ENCODE measurements at regions not wholly inside any gene's neighbourhood (a gene's known extent, or its start where the extent isn't known, plus 50 kb on each side); places are given as distances from the start of the nearest gene placed in this dataset.

DNA sequence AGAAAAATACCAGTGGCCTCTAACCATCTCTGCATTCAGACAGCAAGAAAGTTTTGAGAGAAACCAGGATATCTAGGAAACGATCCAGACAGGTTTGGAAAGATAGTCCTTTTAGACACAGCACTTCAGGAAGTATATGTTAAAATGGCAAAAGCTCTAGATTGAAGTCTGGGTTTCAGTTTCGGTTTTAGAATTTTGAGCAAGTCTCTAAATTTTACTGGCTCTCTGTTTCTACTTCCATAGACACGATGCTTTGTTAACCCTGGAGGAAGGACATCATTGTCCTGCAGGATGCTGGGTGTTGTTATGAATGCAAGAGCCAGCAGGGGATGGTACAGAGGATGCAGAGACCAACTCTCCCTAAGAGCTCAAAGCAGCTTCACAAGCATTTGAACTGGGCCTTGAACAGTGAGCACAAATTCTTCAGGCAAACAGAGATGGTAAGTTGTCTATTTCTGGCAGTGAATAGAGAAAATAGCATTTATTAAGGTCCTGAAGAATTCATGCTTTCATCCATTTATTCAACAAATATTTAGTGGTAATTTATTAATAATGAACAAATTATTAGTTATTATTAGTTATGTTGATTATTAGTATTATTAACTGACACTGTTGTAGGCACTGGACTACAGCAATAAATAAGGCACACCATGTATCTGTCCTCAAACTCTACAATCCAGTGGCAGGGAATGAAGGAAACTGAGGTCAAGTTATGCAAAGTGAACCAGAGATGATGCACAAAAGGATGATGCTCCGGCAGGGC lies 152.7 kb upstream of the NRP1 start:
- H3K4me1 ChIP-seq (ENCODE audit: control insufficient read depth, extremely low read depth, insufficient read depth, low read length) = no peaks in the 10 kb centered on the region
- TF ChIP-seq, protein P1, sequence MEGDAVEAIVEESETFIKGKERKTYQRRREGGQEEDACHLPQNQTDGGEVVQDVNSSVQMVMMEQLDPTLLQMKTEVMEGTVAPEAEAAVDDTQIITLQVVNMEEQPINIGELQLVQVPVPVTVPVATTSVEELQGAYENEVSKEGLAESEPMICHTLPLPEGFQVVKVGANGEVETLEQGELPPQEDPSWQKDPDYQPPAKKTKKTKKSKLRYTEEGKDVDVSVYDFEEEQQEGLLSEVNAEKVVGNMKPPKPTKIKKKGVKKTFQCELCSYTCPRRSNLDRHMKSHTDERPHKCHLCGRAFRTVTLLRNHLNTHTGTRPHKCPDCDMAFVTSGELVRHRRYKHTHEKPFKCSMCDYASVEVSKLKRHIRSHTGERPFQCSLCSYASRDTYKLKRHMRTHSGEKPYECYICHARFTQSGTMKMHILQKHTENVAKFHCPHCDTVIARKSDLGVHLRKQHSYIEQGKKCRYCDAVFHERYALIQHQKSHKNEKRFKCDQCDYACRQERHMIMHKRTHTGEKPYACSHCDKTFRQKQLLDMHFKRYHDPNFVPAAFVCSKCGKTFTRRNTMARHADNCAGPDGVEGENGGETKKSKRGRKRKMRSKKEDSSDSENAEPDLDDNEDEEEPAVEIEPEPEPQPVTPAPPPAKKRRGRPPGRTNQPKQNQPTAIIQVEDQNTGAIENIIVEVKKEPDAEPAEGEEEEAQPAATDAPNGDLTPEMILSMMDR (optimal IDR thresholded peaks at IDR 0.05 in 1 of 3, IDR thresholded peaks at IDR 0.05 in 1 of 3, conservative IDR thresholded peaks at IDR 0.05 in 1 of 3; ENCODE audit: extremely low read depth in 1 of 3, insufficient read depth in 2 of 3, low read length in 3 of 3) = no peak
- TF ChIP-seq EZH2 (IDR thresholded peaks at IDR 0.05; ENCODE audit: low read length) = no peak
- dilution Hi-C loops (cut with MboI; ENCODE audit: extremely low pct_ligation_motif_present, low sequenced_read_pairs) = no loop called here
- H3K4me3 ChIP-seq (ENCODE audit: control insufficient read depth in 2 of 3, extremely low read depth in 1 of 3, insufficient read depth in 2 of 3, low read depth in 1 of 3, low read length in 3 of 3) = no peak overlapping the region
- no peak for DNase-seq (ENCODE audit: low read depth, low spot score)
- no peaks in the 10 kb centered on the region for H3K9me3 ChIP-seq (ENCODE audit: control insufficient read depth, low read depth, low read length)
- no peaks in the 10 kb centered on the region for H3K27me3 ChIP-seq (ENCODE audit: control insufficient read depth, extremely low read depth, insufficient read depth, low read length)
- H3K4me2 ChIP-seq (ENCODE audit: control insufficient read depth, extremely low read depth, insufficient read depth, low read depth, low read length) = peak overlapping the region; percentile 13
- no peaks in the 10 kb centered on the region for H3K36me3 ChIP-seq (ENCODE audit: control insufficient read depth in 2 of 2, extremely low read depth in 1 of 2, insufficient read depth in 2 of 2, low read length in 2 of 2)
- H2AFZ ChIP-seq (ENCODE audit: control insufficient read depth, low read length) = peak overlapping the region; percentile 22
- no peaks in the 10 kb centered on the region for H3K79me2 ChIP-seq (ENCODE audit: control insufficient read depth, insufficient read depth, low read length)
- FAIRE-seq = no peak
- no peak overlapping the region for H3K9ac ChIP-seq (ENCODE audit: control insufficient read depth, extremely low read depth, insufficient read depth, low read length)
- no peaks in the 10 kb centered on the region for H3K9me1 ChIP-seq (ENCODE audit: control insufficient read depth, extremely low read depth, insufficient read depth, low read length)
- no peaks in the 10 kb centered on the region for H4K20me1 ChIP-seq (ENCODE audit: control insufficient read depth, extremely low read depth, insufficient read depth, low read length)
- H3K27ac ChIP-seq (ENCODE audit: control insufficient read depth, insufficient read depth, low read length) = no peak overlapping the region

DNA sequence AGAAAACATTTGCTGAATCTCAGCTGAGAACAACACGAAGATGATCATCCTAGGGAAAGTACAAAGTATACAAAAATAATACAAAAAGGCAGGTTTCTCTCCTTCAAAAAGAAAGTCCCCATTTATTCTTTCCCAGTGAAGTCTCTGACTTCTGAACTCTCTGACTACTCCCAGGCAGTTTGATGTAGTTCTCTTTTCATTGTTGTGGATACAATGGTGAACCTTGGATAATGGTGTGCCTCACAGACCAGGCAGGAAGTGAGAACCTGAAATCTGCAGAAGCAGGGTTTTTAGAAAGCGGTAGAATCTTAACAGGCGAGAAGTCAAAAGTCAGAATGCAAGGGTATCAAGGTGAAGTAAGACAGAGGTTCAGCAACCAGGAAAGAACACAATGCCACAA lies 150.8 kb upstream of the NRP1 start:
- Histone ChIP-seq H4K20me1 (ENCODE audit: control insufficient read depth, extremely low read depth, insufficient read depth, low read length) (no peaks in the 10 kb centered on the region), H3K4me2 (ENCODE audit: control insufficient read depth, extremely low read depth, insufficient read depth, low read depth, low read length) (no peak overlapping the region), H3K9me3 (ENCODE audit: control insufficient read depth, low read depth, low read length) (no peaks in the 10 kb centered on the region), H3K9me1 (ENCODE audit: control insufficient read depth, extremely low read depth, insufficient read depth, low read length) (no peaks in the 10 kb centered on the region), H3K4me3 (ENCODE audit: control insufficient read depth in 2 of 3, extremely low read depth in 1 of 3, insufficient read depth in 2 of 3, low read depth in 1 of 3, low read length in 3 of 3) (no peak overlapping the region), H3K9ac (ENCODE audit: control insufficient read depth, extremely low read depth, insufficient read depth, low read length) (no peak overlapping the region), H3K36me3 (ENCODE audit: control insufficient read depth in 2 of 2, extremely low read depth in 1 of 2, insufficient read depth in 2 of 2, low read length in 2 of 2) (no peaks in the 10 kb centered on the region), H2AFZ (ENCODE audit: control insufficient read depth, low read length) (no peak overlapping the region), H3K4me1 (ENCODE audit: control insufficient read depth, extremely low read depth, insufficient read depth, low read length) (no peaks in the 10 kb centered on the region), H3K27ac (ENCODE audit: control insufficient read depth, insufficient read depth, low read length) (no peak overlapping the region), H3K27me3 (ENCODE audit: control insufficient read depth, extremely low read depth, insufficient read depth, low read length) (no peaks in the 10 kb centered on the region), H3K79me2 (ENCODE audit: control insufficient read depth, insufficient read depth, low read length) (no peaks in the 10 kb centered on the region)
- FAIRE-seq = no peak
- no peak for DNase-seq (ENCODE audit: low read depth, low spot score)
- TF ChIP-seq, protein P1 (optimal IDR thresholded peaks at IDR 0.05 in 1 of 3, IDR thresholded peaks at IDR 0.05 in 1 of 3, conservative IDR thresholded peaks at IDR 0.05 in 1 of 3; ENCODE audit: extremely low read depth in 1 of 3, insufficient read depth in 2 of 3, low read length in 3 of 3) = no peak
- dilution Hi-C loops (cut with MboI; ENCODE audit: extremely low pct_ligation_motif_present, low sequenced_read_pairs) = no loop called here

Measured in keratinocyte (primary cell).